Inflammatory macrophage treated with lipopolysaccharide for 4 hours (primary cell): ENCODE measurements at regions not wholly inside any gene's neighbourhood (a gene's known extent, or its start where the extent isn't known, plus 50 kb on each side); places are given as distances from the start of the nearest gene placed in this dataset.

Experiments
- DNase-seq: peaks from one replicate; pipeline ENCODE4 v3.0.0-alpha.2; 2020

GRCh38 chr6:105755885-105756284 is 330.3 kb upstream of the PRDM1 start:
- no peak for DNase-seq

- DNase-seq, result no peak
Measured at GRCh38 chr6:105753620-105754211, 332.4 kb upstream of the PRDM1 start.

- DNase-seq, result no peak
Measured at GRCh38 chr6:105753207-105753606, 332.9 kb upstream of the PRDM1 start.

- DNase-seq, result no peak
Measured at GRCh38 chr6:105750089-105750488, 336.0 kb upstream of the PRDM1 start.

GRCh38 chr6:105748737-105749161 is 337.4 kb upstream of the PRDM1 start:
- DNase-seq, result peak; percentile 91

- DNase-seq, result no peak
Measured at GRCh38 chr6:105747823-105748405, 338.2 kb upstream of the PRDM1 start.

DNA sequence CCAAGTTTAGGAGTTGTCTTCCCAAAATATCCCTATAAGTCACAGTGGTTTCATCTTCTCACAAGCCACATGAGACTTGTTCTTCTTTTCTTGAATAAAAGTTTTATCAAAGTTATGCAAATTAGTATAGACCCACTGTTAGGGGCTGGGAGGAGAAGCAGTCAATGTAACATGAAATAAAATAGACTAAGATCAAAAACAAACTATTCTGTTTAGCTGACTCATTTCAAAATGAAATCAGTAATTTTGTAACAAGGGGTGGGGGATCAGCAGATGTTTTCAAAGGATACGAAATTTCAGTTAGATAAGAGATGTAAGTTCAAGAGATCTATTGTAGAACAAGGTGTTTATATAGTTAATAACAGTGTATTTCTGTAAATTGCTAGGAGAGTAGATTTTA is 339.6 kb upstream of the PRDM1 start:
- peak; percentile 38 for DNase-seq

- no peak for DNase-seq
Measured at GRCh38 chr6:105746130-105746505, 340.0 kb upstream of the PRDM1 start.

- DNase-seq, result no peak
Measured at GRCh38 chr6:105745464-105746129, 340.5 kb upstream of the PRDM1 start.

GRCh38 chr6:105744815-105745214 is 341.3 kb upstream of the PRDM1 start:
- DNase-seq, result no peak

GRCh38 chr6:105740946-105741645 is 338.2 kb upstream of the PREP start:
- DNase-seq, result no peak

- no peak for DNase-seq
Measured at GRCh38 chr6:105739764-105740163, 336.9 kb upstream of the PREP start.

GRCh38 chr6:105733556-105734162 is 330.8 kb upstream of the PREP start:
- DNase-seq, result peak; percentile 63

GRCh38 chr6:105728995-105729394 is 326.1 kb upstream of the PREP start:
- no peak for DNase-seq

DNA sequence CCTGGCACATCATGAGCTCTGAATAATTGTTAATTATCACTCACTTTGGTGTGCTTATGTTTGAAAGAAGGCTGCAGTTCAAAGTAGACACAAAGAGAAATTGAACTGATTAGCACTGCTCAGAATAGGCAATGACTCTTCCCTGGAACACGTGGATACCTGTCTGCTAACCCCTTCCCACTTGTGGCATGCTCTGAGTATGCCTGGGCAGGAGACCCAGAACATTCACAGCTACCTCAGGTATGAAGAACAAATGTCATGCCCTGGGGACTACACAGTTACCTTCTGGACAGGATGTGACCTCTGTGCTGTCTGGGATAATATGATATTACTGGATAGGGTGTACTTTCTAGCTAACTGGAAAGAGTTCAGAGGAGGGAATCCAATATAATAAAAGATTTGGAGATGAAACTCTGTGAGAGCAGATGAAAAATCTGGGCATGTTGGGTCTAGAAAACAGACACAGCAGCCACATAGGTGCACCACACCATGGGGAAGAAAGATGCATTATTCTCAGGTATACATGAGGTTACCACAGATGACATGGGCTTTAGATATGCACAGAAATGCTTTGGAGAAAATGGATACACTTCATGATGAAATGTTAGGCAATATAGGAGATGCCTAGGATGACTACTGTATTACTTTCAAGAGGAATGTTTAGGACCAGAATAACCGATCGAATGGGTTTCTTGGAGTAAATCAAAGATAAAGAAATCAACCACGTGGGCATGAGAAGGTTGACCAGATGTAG is 324.2 kb upstream of the PREP start:
- no peak for DNase-seq

- no peak for DNase-seq
Measured at GRCh38 chr6:105714846-105715245, 312.0 kb upstream of the PREP start.

GRCh38 chr6:105713474-105714118 is 310.7 kb upstream of the PREP start:
- no peak for DNase-seq

DNA sequence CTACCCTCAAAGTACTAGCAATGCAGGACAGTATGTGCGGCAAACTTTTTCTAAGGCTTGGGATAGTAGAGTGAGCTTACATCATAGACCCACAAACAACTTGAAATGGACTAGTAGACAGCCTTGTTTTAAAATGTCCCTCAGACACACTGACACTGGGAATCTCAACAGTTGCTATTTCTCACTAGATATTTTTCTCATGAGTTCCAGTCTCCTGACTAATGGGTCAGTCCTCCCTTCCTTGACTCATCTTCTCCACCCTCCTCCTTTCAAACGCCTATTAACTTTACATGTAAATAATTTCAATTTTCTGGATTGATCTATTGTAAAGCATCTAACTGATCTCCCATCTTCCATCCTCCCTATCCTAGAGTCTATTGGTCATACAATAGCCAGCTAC is 308.3 kb upstream of the PREP start:
- no peak for DNase-seq

GRCh38 chr6:105705608-105706007 is 302.7 kb upstream of the PREP start:
- DNase-seq, result no peak

GRCh38 chr6:105695461-105695860 is 292.6 kb upstream of the PREP start:
- peak; percentile 17 for DNase-seq

DNA sequence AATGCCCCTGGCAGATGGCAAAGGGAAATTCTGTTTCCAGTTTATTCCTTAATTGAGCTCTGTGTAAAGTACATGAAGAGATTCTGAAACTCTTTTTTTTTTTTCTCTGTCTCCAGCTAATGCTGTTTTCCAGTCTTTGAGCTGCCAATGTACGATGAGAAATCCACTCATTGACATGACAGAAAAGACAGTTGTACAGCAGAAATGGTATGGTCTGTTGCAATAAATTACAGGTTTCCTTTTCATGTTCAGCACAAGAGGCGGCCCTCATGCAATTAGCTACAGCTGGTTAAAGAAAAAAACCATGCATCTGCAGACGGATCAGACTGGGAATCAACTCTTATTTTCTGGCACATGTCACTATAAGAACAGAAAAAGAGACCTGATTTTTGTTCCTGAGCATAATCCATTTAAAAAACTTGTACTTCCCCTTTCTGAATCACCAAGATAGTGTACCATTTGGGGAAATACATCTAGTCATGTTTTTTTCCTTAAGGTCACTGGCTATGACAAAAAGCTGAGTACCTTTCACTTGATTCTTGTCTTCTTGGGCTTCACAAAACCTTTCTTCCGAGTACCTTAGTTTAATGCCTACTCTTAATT is 289.8 kb upstream of the PREP start:
- peak; percentile 75 for DNase-seq

DNA sequence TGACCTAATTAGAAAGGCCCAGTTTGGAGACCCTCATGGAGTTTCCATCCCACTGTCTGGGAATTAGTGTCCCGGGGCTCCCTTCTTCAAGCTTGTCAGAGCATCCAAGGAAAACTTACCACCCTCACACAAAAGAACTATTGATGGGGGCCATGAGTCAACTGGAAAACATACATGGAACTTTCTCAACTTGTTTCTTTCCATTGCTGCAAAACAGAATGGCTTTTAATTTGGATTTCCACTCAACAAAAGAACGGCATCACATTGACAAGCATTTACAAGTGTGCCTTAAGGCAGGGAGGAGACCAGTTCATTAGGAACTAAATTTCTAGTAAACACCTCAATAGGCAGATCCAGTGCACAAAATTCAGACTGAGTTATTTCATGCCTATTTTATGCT is 289.1 kb upstream of the PREP start:
- DNase-seq, result no peak
